Progenitor cell of endocrine pancreas (in vitro differentiated cells): ENCODE measurements at regions not wholly inside any gene's neighbourhood (a gene's known extent, or its start where the extent isn't known, plus 50 kb on each side); places are given as distances from the start of the nearest gene placed in this dataset.

Experiments
- DNase-seq: peaks from one replicate; pipeline ENCODE4 v3.0.0; 2021; ENCODE audit warnings: low spot score; ENCODE audit not compliant: unreplicated experiment
- H3K27ac Mint-ChIP-seq: 2 replicates; pipeline ENCODE4 v1.8.0; 2021; ENCODE audit warnings: mild to moderate bottlenecking, moderate library complexity, mixed read lengths
- H3K27me3 Mint-ChIP-seq: 2 replicates; pipeline ENCODE4 v1.8.0; 2021; ENCODE audit warnings: mixed read lengths
- H3K36me3 Mint-ChIP-seq: 2 replicates; pipeline ENCODE4 v1.8.0; 2022; ENCODE audit warnings: mixed read lengths; ENCODE audit not compliant: insufficient read depth
- H3K4me1 Mint-ChIP-seq: 2 replicates; pipeline ENCODE4 v1.8.0; 2021; ENCODE audit warnings: low read depth, mixed read lengths
- H3K4me3 Mint-ChIP-seq: 2 replicates; pipeline ENCODE4 v1.8.0; 2021; ENCODE audit warnings: low read depth, mild to moderate bottlenecking, moderate library complexity, mixed read lengths
- H3K9me3 Mint-ChIP-seq: 2 replicates; pipeline ENCODE4 v1.8.0; 2021; ENCODE audit warnings: low read depth, mixed read lengths
- CTCF ChIP-seq: fragments of 200-600 bp; sonication (generic); IDR thresholded peaks from one replicate; pipeline ENCODE4 v1.5.0; 2021; ENCODE audit warnings: antibody characterized with exemption, mild to moderate bottlenecking; ENCODE audit not compliant: unreplicated experiment

- Mint-ChIP-seq H3K9me3 (peaks cover 3% of the 10 kb centered on the region), H3K4me3 (no peak overlapping the region), H3K27me3 (no peaks in the 10 kb centered on the region), H3K36me3 (no peaks in the 10 kb centered on the region), H3K27ac (no peak overlapping the region), H3K4me1 (no peaks in the 10 kb centered on the region)
- TF ChIP-seq CTCF: no peak
- DNase-seq: no peak
Measured at GRCh38 chr13:105948143-105948542, 587.3 kb downstream of the EFNB2 start.

- Mint-ChIP-seq H3K4me3 (no peak overlapping the region), H3K27me3 (peaks cover 7% of the 10 kb centered on the region), H3K4me1 (no peaks in the 10 kb centered on the region), H3K9me3 (peaks cover 3% of the 10 kb centered on the region), H3K36me3 (no peaks in the 10 kb centered on the region), H3K27ac (no peak overlapping the region)
- no peak for DNase-seq
- TF ChIP-seq CTCF: no peak
Measured at GRCh38 chr13:105940882-105941281, 594.6 kb downstream of the EFNB2 start.

GRCh38 chr13:105937451-105937850, 598.0 kb downstream of the EFNB2 start:
- Mint-ChIP-seq H3K27ac (no peak overlapping the region), H3K4me1 (no peaks in the 10 kb centered on the region), H3K36me3 (no peaks in the 10 kb centered on the region), H3K4me3 (no peak overlapping the region), H3K27me3 (peaks cover 9% of the 10 kb centered on the region), H3K9me3 (no peaks in the 10 kb centered on the region)
- DNase-seq: no peak
- TF ChIP-seq CTCF: no peak

- DNase-seq: no peak
- no peak for TF ChIP-seq CTCF
- peaks cover 9% of the 10 kb centered on the region for H3K27me3 Mint-ChIP-seq
- H3K9me3 Mint-ChIP-seq: no peaks in the 10 kb centered on the region
- H3K27ac Mint-ChIP-seq: no peak overlapping the region
- no peak overlapping the region for H3K4me3 Mint-ChIP-seq
- no peaks in the 10 kb centered on the region for H3K36me3 Mint-ChIP-seq
- H3K4me1 Mint-ChIP-seq: no peaks in the 10 kb centered on the region
Measured at GRCh38 chr13:105936816-105937215, 598.6 kb downstream of the EFNB2 start.

- H3K9me3 Mint-ChIP-seq: no peaks in the 10 kb centered on the region
- H3K27me3 Mint-ChIP-seq: peaks cover 30% of the 10 kb centered on the region
- no peak overlapping the region for H3K27ac Mint-ChIP-seq
- no peak for DNase-seq
- TF ChIP-seq CTCF: no peak
- no peaks in the 10 kb centered on the region for H3K4me1 Mint-ChIP-seq
- H3K4me3 Mint-ChIP-seq: no peak overlapping the region
- H3K36me3 Mint-ChIP-seq: no peaks in the 10 kb centered on the region
Measured at GRCh38 chr13:105929505-105929904, 606.0 kb downstream of the EFNB2 start.
